ENCODE measurements at regions not wholly inside any gene's neighbourhood (a gene's known extent, or its start where the extent isn't known, plus 50 kb on each side); places are given as distances from the start of the nearest gene placed in this dataset.

- Histone ChIP-seq H3K4me2 (no peak overlapping the region), H3K4me1 (replicated peaks; ENCODE audit: insufficient read depth) (no peaks in the 10 kb centered on the region), H3K9me3 (ENCODE audit: insufficient read depth, low read depth) (no peaks in the 10 kb centered on the region), H4K20me1 (ENCODE audit: insufficient read depth) (no peaks in the 10 kb centered on the region), H3K36me3 (ENCODE audit: low read depth) (no peaks in the 10 kb centered on the region), H2AFZ (no peak overlapping the region), H3K27ac (no peak overlapping the region), H3F3A (ENCODE audit: insufficient read depth, low read depth) (no peaks in the 10 kb centered on the region), H3K79me2 (ENCODE audit: low read depth) (no peaks in the 10 kb centered on the region), H3K9me2 (ENCODE audit: insufficient read depth) (no peaks in the 10 kb centered on the region), H3K4me3 (no peak overlapping the region), H3K27me3 (ENCODE audit: insufficient read depth, low read depth) (no peaks in the 10 kb centered on the region)
- no peak for DNase-seq
- ChIA-PET CTCF (no interaction called here), POLR2A (ENCODE audit: unreplicated experiment) (no interaction called here)
- intact Hi-C loops (cut with micrococcal nuclease; ENCODE audit: unreplicated experiment) = no loop called here
- BruUV-seq (replicated peaks) = no TSS peak
- TF ChIP-seq EZH2 (IDR thresholded peaks at IDR 0.05; ENCODE audit: low read depth) = no peak
- TF ChIP-seq CTCF (conservative IDR thresholded peaks at IDR 0.05) = no peak
These were observed 524.7 kb upstream of the HTR2A start for GRCh38 chr13:47421525-47421924.

- DNase-seq = no peak
- intact Hi-C loops (cut with micrococcal nuclease; ENCODE audit: unreplicated experiment) = no loop called here
- no peak overlapping the region for H2AFZ ChIP-seq
These were observed 523.7 kb upstream of the HTR2A start for GRCh38 chr13:47420568-47420967.

GRCh38 chr13:47420020-47420419, 523.2 kb upstream of the HTR2A start:
- Histone ChIP-seq H3K27me3 (ENCODE audit: insufficient read depth, low read depth) (no peaks in the 10 kb centered on the region), H4K20me1 (ENCODE audit: insufficient read depth) (no peaks in the 10 kb centered on the region), H3K36me3 (ENCODE audit: low read depth) (no peaks in the 10 kb centered on the region), H3F3A (ENCODE audit: insufficient read depth, low read depth) (no peaks in the 10 kb centered on the region), H3K9me3 (ENCODE audit: insufficient read depth, low read depth) (no peaks in the 10 kb centered on the region), H2AFZ (no peak overlapping the region), H3K79me2 (ENCODE audit: low read depth) (no peaks in the 10 kb centered on the region), H3K4me1 (replicated peaks; ENCODE audit: insufficient read depth) (no peaks in the 10 kb centered on the region), H3K27ac (no peak overlapping the region), H3K4me3 (no peak overlapping the region), H3K9me2 (ENCODE audit: insufficient read depth) (no peaks in the 10 kb centered on the region), H3K4me2 (no peak overlapping the region)
- CTCF ChIA-PET = no interaction called here
- no TSS peak for BruUV-seq (replicated peaks)
- POLR2A ChIA-PET (ENCODE audit: unreplicated experiment) = no interaction called here
- intact Hi-C loops (cut with micrococcal nuclease; ENCODE audit: unreplicated experiment) = no loop called here
- DNase-seq = no peak
- TF ChIP-seq EZH2 (IDR thresholded peaks at IDR 0.05; ENCODE audit: low read depth) (no peak), CTCF (conservative IDR thresholded peaks at IDR 0.05) (no peak)

More at GRCh38 chr13:47420568-47420967, 523.7 kb upstream of the HTR2A start:
- Histone ChIP-seq H3F3A (ENCODE audit: insufficient read depth, low read depth) (no peaks in the 10 kb centered on the region), H3K9me3 (ENCODE audit: insufficient read depth, low read depth) (no peaks in the 10 kb centered on the region), H3K27ac (no peak overlapping the region), H3K4me2 (no peak overlapping the region), H3K79me2 (ENCODE audit: low read depth) (no peaks in the 10 kb centered on the region), H3K9me2 (ENCODE audit: insufficient read depth) (no peaks in the 10 kb centered on the region), H3K4me1 (replicated peaks; ENCODE audit: insufficient read depth) (no peaks in the 10 kb centered on the region), H4K20me1 (ENCODE audit: insufficient read depth) (no peaks in the 10 kb centered on the region), H3K27me3 (ENCODE audit: insufficient read depth, low read depth) (no peaks in the 10 kb centered on the region), H3K4me3 (no peak overlapping the region), H3K36me3 (ENCODE audit: low read depth) (no peaks in the 10 kb centered on the region)
- ChIA-PET POLR2A (ENCODE audit: unreplicated experiment) (no interaction called here), CTCF (no interaction called here)
- BruUV-seq (replicated peaks) = no TSS peak
- TF ChIP-seq CTCF (conservative IDR thresholded peaks at IDR 0.05) (no peak), EZH2 (IDR thresholded peaks at IDR 0.05; ENCODE audit: low read depth) (no peak)

All from PC-9 (cell line).